ENCODE measurements at regions not wholly inside any gene's neighbourhood (a gene's known extent, or its start where the extent isn't known, plus 50 kb on each side); places are given as distances from the start of the nearest gene placed in this dataset.

- TF ChIP-seq CTCF (conservative IDR thresholded peaks at IDR 0.05; ENCODE audit: low read length) (no peak), EZH2phosphoT487 (IDR thresholded peaks at IDR 0.05; ENCODE audit: borderline replicate concordance) (no peak)
Measured at GRCh38 chr4:112708772-112709171, 71.8 kb downstream of the LARP7 start.
